ENCODE measurements at regions not wholly inside any gene's neighbourhood (a gene's known extent, or its start where the extent isn't known, plus 50 kb on each side); places are given as distances from the start of the nearest gene placed in this dataset.

DNA sequence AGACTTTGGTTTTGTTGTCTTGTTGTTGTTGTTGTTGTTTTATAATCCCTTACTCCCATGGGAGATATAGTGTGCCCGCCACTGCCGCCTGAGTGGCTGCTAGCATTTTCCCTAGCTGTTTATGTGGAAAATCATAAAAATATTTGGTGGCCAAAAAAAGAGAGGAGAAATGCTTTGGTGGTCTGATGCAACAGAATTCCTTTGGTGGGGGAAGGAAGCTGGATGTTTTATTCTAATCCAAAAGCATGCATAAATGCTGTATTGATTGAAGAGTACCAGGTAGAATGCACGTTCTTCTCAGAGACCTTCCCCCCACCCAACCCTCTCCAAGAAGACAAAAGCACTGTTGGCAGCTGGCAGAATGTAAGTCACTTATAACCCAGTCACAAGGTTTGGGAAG lies 93.2 kb downstream of the C17orf67 start:
- DNase-seq, result no peak

Measured in stimulated activated CD8-positive, alpha-beta memory T cell treated with anti-CD3 and anti-CD28 coated beads, Interleukin-4, amount 100 ng/mL, for 48 hours (primary cell).